NCI-H1048 (cell line): ENCODE measurements at regions not wholly inside any gene's neighbourhood (a gene's known extent, or its start where the extent isn't known, plus 50 kb on each side); places are given as distances from the start of the nearest gene placed in this dataset.

Experiments
- DNase-seq: peaks from one replicate; lab custom pipeline; 2025; lab: John Stamatoyannopoulos, UW

GRCh38 chrX:39638526-39638925 lies 459.2 kb downstream of the BCOR start:
- DNase-seq = no peak

GRCh38 chrX:39639871-39640270 lies 457.9 kb downstream of the BCOR start:
- DNase-seq = no peak

- no peak for DNase-seq
Measured at GRCh38 chrX:39640866-39641265, 456.9 kb downstream of the BCOR start.

GRCh38 chrX:39642071-39642470 lies 455.7 kb downstream of the BCOR start:
- no peak for DNase-seq

- DNase-seq = no peak
Measured at GRCh38 chrX:39643550-39643949, 454.2 kb downstream of the BCOR start.

GRCh38 chrX:39645178-39645895 lies 452.4 kb downstream of the BCOR start:
- DNase-seq = no peak

GRCh38 chrX:39648548-39649254 lies 449.1 kb downstream of the BCOR start:
- DNase-seq = no peak

- no peak for DNase-seq
Measured at GRCh38 chrX:39650768-39651347, 446.9 kb downstream of the BCOR start.

- no peak for DNase-seq
Measured at GRCh38 chrX:39652336-39652735, 445.4 kb downstream of the BCOR start.

- peak; percentile 1 for DNase-seq
Measured at GRCh38 chrX:39653691-39654090, 444.1 kb downstream of the BCOR start.

GRCh38 chrX:39654183-39654925 lies 443.4 kb downstream of the BCOR start:
- no peak for DNase-seq

GRCh38 chrX:39654952-39655351 lies 442.8 kb downstream of the BCOR start:
- DNase-seq = no peak

DNA sequence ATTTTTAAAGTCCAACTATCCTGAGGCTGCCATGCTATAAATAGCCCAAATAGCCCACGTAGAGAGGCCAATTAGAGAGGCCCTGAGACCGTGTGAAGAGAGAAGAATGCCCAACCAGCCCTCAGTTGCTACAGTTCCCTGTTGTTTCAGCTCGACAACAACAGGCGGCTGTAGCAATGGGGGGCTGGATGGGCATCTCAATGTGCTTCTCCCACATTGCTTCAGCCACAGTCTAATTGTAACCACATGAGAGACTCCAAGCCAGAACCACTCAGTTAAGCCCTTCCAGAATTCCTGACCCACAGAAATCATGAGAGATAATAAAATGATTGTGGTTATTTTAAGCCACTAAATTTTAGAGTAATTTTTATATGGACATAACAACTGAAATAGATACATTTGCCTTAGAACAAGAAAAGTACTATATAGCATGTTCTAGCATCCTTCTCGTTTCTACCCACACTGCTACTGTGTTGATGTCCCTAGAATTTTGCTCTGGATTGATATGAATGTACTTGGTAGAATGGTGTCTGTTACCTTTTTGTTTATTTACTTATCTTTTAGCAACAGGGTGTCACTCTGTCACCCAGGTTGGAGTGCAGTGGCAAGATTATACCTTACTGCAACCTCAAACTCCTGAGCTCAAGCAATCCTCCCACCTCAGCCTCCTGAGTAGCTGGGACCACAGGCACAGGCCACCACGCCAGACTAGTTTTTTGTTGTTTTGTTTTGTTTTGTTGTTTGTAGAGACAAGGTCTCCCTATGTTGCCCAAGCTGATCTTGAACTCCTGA lies 436.4 kb downstream of the BCOR start:
- DNase-seq = no peak

DNA sequence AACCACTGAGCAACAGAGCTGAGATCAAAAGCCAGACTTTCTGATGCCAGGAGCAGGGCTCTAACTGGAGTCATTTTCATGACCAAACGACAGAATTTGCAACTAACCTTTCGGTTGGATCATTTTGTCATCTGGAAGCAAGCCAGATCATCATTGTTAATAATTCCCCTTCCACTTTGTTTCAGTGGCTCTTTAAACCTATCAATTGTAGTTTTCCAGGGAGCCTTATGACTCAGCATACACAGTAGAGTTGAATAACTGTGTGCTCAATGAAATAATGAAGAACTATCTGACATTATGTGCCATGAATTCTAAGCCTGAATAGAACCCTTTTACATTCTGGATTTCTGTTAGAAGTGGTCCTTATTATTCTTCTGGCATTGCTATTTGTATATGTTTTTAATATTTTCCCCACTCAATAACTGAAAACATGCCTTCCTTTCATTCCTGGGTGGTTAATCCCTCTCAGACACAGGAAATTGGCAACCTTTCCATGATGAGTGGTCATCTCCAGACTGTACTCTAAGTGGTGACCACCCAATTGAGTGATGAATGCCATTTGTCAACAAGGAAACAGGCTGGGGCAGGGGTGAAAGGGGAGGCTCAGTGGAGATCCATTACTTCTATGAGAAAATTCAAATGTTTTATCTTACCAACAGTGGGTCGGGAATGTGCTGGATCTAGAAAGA lies 431.8 kb downstream of the BCOR start:
- DNase-seq = no peak

- DNase-seq = no peak
Measured at GRCh38 chrX:39667191-39667590, 430.6 kb downstream of the BCOR start.

GRCh38 chrX:39667736-39668482 lies 429.8 kb downstream of the BCOR start:
- DNase-seq = no peak

- no peak for DNase-seq
Measured at GRCh38 chrX:39669668-39670067, 428.1 kb downstream of the BCOR start.

DNA sequence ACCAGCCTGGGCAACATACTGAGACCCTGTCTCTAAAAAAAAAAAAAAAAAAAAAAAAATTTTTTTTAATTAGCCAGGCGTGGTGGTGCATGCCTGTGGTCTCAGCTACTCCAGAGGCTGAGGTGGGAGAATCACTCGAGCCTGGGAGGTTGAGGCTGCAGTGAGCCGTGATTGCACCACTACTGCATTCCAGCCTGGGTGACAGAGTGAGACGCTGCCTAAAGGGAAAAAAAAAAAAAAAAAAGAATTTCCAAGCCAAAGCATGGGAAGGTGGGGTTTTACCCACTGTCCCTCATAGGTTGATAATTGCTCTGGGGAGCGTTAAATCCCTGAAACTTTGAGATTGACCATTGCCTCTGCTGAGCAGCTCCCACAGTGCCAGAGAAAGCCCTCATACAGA lies 427.5 kb downstream of the BCOR start:
- no peak for DNase-seq

GRCh38 chrX:39672405-39672804 lies 425.4 kb downstream of the BCOR start:
- no peak for DNase-seq

DNA sequence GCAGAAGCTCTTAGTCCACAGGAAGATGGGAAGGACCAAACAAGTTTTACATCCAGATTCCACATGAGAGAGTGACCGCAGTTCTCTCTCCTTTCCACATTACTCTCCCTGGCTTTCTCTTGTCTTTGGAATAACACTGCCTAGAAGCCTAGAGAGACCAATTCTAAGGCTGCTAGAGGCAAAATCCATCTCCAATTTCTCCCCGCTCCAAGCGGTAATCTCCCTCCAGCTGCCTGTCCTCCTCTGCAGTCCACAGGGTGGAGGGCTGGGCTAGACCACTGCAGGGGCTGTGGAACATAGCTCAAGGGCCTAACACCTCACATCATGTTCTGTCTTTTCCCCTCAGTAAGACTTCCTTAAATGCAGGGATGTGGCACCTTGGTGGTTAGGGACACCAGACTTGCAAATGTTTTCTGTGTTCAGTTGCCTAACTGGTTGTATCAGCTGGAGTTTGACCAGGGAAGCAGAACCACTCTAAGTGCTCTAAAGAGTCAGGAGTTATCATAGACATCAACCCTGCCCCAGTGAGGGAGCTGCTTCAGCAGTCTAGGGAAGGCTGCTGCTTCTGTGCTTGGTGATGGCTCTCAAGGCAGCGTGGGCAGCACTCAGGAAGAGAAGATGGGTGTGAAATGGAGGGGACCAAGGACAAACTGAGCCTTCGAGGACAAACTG lies 423.1 kb downstream of the BCOR start:
- DNase-seq = no peak
